CD4-positive, CD25-positive, alpha-beta regulatory T cell (primary cell): ENCODE measurements at regions not wholly inside any gene's neighbourhood (a gene's known extent, or its start where the extent isn't known, plus 50 kb on each side); places are given as distances from the start of the nearest gene placed in this dataset.

Experiments
- ATAC-seq, 2 donors: fragments of 150-1000 bp; cut with Tn5 transposase; one replicate each; pipeline ENCODE4 v1.10.0; 2021; ENCODE audit warnings: low read depth in 2 of 2, moderate number of reproducible peaks in 2 of 2, moderate library complexity in 1 of 2
- DNase-seq, 3 donors: peaks; one replicate each; pipeline versions ENCODE4 v3.0.0 to v3.0.0-alpha.2; 2012 to 2022; ENCODE audit warnings: mixed read lengths in 1 of 3
- H3K27ac ChIP-seq: one replicate; pipeline ENCODE4 v1.7.0; 2013; ENCODE audit warnings: mild to moderate bottlenecking, low read length; ENCODE audit not compliant: insufficient read depth, poor library complexity, severe bottlenecking
- H3K27me3 ChIP-seq: one replicate; pipeline ENCODE4 v1.7.0; 2013; ENCODE audit warnings: low read length; ENCODE audit not compliant: control insufficient read depth, insufficient read depth
- H3K36me3 ChIP-seq: one replicate; pipeline ENCODE4 v1.7.0; 2013; ENCODE audit warnings: mild to moderate bottlenecking, low read length, moderate library complexity; ENCODE audit not compliant: control insufficient read depth, insufficient read depth
- H3K4me1 ChIP-seq: 2 replicates; pipeline ENCODE4 v1.7.0; 2013; ENCODE audit warnings: mild to moderate bottlenecking, low read length; ENCODE audit not compliant: insufficient read depth, control insufficient read depth, poor library complexity, severe bottlenecking
- H3K4me3 ChIP-seq: one replicate; pipeline ENCODE4 v1.7.0; 2013; ENCODE audit warnings: low read depth, mild to moderate bottlenecking, low read length, moderate library complexity
- H3K9me3 ChIP-seq, 2 experiments: 1 replicate in 1 of 2; 2 replicates in 1 of 2; pipeline ENCODE4 v1.7.0; 2013; ENCODE audit warnings: low read length in 2 of 2, mild to moderate bottlenecking in 1 of 2, moderate library complexity in 1 of 2; ENCODE audit not compliant: control insufficient read depth in 2 of 2
- H3K27ac Mint-ChIP-seq, 3 donors: one replicate each; pipeline ENCODE4 v1.8.0; 2020 to 2022; ENCODE audit warnings: mild to moderate bottlenecking in 3 of 3, mixed read lengths in 3 of 3, moderate library complexity in 2 of 3
- H3K27me3 Mint-ChIP-seq: one replicate; pipeline ENCODE4 v1.8.0; 2022; ENCODE audit warnings: mild to moderate bottlenecking, mixed read lengths
- H3K36me3 Mint-ChIP-seq: one replicate; pipeline ENCODE4 v1.8.0; 2020; ENCODE audit warnings: mixed read lengths
- H3K4me1 Mint-ChIP-seq, 4 donors: one replicate each; pipeline ENCODE4 v1.8.0; 2020 to 2022; ENCODE audit warnings: mixed read lengths in 4 of 4, mild to moderate bottlenecking in 1 of 4
- H3K4me3 Mint-ChIP-seq, 4 donors: one replicate each; pipeline ENCODE4 v1.8.0; 2020 to 2022; ENCODE audit warnings: mild to moderate bottlenecking in 4 of 4, mixed read lengths in 4 of 4, moderate library complexity in 3 of 4
- H3K9me3 Mint-ChIP-seq, 7 donors: one replicate each; pipeline ENCODE4 v1.8.0; 2020 to 2022; ENCODE audit warnings: mixed read lengths in 7 of 7, mild to moderate bottlenecking in 3 of 7, moderate library complexity in 2 of 7

DNA sequence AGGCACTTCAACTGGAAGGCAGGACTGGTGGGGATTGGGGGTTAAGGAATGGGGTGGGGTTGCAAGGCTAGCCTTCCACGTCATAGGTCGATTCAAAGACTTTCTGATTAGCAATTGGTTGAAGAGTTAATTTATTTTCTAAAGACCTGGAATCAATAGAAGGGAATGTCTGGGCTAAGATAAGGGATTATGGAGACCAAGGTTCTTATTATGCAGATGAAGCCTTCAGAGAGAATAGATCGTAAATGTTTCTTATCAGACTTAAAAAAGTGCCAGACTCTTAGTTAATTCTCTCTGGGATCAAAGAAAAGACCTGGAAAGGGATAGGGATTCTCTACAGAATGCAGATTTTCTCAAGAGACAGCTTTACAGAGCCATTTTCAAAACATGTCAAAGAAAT is 368.0 kb upstream of the DLGAP1 start:
- Histone ChIP-seq H3K4me1 (no peaks in the 10 kb centered on the region), H3K4me3 (no peak overlapping the region), H3K9me3 (no peaks in the 10 kb centered on the region), H3K27ac (no peak overlapping the region), H3K27me3 (no peaks in the 10 kb centered on the region), H3K36me3 (no peaks in the 10 kb centered on the region)
- DNase-seq: no peak
- no peaks in the 10 kb centered on the region for H3K27me3 Mint-ChIP-seq
- ATAC-seq: no peak
- H3K27ac Mint-ChIP-seq: no peak overlapping the region
- H3K9me3 Mint-ChIP-seq: peaks cover 0 to 23% (median 8%) of the 10 kb centered on the region in 7 donors
- no peaks in the 10 kb centered on the region for H3K4me1 Mint-ChIP-seq
- H3K4me3 Mint-ChIP-seq: no peak overlapping the region
- no peaks in the 10 kb centered on the region for H3K36me3 Mint-ChIP-seq

DNA sequence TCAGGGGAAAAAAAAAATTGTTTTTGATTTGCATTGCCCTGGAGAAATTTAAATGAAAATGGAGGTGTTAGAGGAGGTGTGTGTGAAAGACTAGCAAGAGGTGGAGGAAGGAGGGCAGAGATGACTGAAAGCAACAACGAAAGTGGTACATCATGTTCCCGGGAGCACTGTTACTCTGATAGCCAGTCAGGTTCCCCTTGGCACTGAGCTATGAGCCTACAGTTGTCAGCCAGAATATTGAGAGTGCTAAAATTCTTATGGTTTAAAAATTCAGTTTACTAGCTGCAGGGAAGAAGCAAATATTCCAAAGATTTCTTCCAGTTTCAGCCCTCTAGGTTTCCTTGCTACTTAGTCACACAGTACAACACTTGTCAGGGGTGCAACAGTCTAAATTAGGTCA is 366.7 kb upstream of the DLGAP1 start:
- H3K27me3 Mint-ChIP-seq: no peaks in the 10 kb centered on the region
- no peak overlapping the region for H3K4me3 Mint-ChIP-seq
- DNase-seq (no peak), ATAC-seq (no peak)
- H3K27ac Mint-ChIP-seq: no peak overlapping the region
- peaks cover 3 to 22% (median 11%) of the 10 kb centered on the region in 7 donors for H3K9me3 Mint-ChIP-seq
- no peak overlapping the region for H3K4me3 ChIP-seq
- no peaks in the 10 kb centered on the region for H3K36me3 Mint-ChIP-seq
- H3K4me1 Mint-ChIP-seq: no peaks in the 10 kb centered on the region
- no peaks in the 10 kb centered on the region for H3K4me1 ChIP-seq
- no peaks in the 10 kb centered on the region for H3K36me3 ChIP-seq
- no peak overlapping the region for H3K27ac ChIP-seq
- H3K27me3 ChIP-seq: no peaks in the 10 kb centered on the region
- H3K9me3 ChIP-seq: no peaks in the 10 kb centered on the region

DNA sequence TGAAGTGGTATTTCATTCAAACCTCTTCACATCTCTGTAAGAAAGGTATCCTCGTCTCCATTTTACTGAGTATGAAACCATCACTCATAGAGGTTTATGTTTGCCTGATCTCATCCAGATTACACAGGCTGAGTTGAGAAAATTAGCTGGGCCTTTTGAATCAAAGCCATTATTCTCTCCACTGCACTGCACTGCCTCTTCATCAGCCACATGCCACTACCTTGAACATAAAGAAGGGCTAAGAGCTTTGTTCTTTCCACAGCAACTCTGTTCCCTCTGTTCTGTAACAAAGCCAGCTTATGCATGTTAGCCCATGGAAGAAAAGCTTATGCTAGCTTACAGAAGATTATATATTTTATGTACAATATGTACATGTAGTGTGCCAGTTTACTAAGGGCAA is 362.6 kb upstream of the DLGAP1 start:
- DNase-seq (no peak), ATAC-seq (no peak)
- no peak overlapping the region for H3K27ac ChIP-seq
- H3K4me3 ChIP-seq: no peak overlapping the region
- H3K36me3 Mint-ChIP-seq: no peaks in the 10 kb centered on the region
- H3K4me1 Mint-ChIP-seq: no peaks in the 10 kb centered on the region
- peaks cover 4 to 16% (median 9%) of the 10 kb centered on the region in 7 donors for H3K9me3 Mint-ChIP-seq
- no peaks in the 10 kb centered on the region for H3K36me3 ChIP-seq
- no peaks in the 10 kb centered on the region for H3K27me3 ChIP-seq
- no peaks in the 10 kb centered on the region for H3K27me3 Mint-ChIP-seq
- peaks cover 0 to 4% of the 10 kb centered on the region in 2 experiments for H3K9me3 ChIP-seq
- no peak overlapping the region for H3K27ac Mint-ChIP-seq
- H3K4me3 Mint-ChIP-seq: no peak overlapping the region
- H3K4me1 ChIP-seq: no peaks in the 10 kb centered on the region

DNA sequence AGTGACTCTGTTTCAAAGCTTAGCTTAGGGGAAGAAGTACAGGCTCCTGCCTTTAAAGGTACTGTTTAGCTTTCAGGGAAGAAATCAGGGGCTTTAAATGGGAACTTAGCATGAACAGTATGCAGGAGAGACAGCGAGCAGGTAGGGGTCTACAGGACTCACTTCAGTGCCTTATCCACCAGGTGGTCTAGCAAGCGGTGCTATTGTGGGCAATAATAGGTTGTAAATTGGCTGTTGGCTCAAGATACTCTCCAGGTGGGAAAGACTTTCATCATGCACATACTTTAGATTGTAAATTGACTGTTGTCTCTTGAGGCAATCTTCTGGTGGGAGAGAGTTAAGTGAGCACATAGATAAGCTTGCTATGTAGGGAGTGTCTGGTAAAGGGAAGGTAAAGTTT is 358.6 kb upstream of the DLGAP1 start:
- Histone ChIP-seq H3K4me3 (no peak overlapping the region), H3K4me1 (no peaks in the 10 kb centered on the region), H3K27me3 (no peaks in the 10 kb centered on the region), H3K36me3 (no peaks in the 10 kb centered on the region), H3K27ac (no peak overlapping the region), H3K9me3 (peaks cover 0 to 4% of the 10 kb centered on the region in 2 experiments)
- no peaks in the 10 kb centered on the region for H3K36me3 Mint-ChIP-seq
- H3K27ac Mint-ChIP-seq: no peak overlapping the region
- no peaks in the 10 kb centered on the region for H3K27me3 Mint-ChIP-seq
- H3K4me1 Mint-ChIP-seq: no peaks in the 10 kb centered on the region
- H3K9me3 Mint-ChIP-seq: peaks cover 4 to 13% (median 9%) of the 10 kb centered on the region in 7 donors
- ATAC-seq (no peak), DNase-seq (no peak)
- H3K4me3 Mint-ChIP-seq: no peak overlapping the region

DNA sequence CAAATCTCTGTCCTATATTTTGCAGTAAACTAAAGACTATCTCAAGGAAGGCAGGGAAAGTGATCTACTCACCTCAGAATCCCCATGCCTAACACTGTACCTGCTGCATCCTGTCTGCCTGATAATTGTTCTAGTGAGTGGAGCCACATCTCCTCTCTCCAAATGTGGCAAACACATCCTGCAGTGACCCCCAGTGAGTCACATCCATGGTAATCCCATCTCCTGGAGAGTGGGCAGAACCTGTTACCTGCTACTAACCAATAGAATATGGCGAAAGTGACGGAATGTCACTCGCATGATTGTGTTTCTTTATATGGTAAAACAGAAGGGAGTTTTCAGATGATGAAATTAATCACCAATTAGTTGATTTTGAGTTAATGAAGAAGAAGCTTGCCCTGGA is 353.8 kb upstream of the DLGAP1 start:
- ATAC-seq (no peak), DNase-seq (no peak)
- Histone ChIP-seq H3K4me1 (no peaks in the 10 kb centered on the region), H3K27me3 (no peaks in the 10 kb centered on the region), H3K36me3 (no peaks in the 10 kb centered on the region), H3K9me3 (no peaks in the 10 kb centered on the region), H3K27ac (no peak overlapping the region), H3K4me3 (no peak overlapping the region)
- no peak overlapping the region for H3K27ac Mint-ChIP-seq
- H3K9me3 Mint-ChIP-seq: peaks cover 0 to 11% (median 3%) of the 10 kb centered on the region in 7 donors
- H3K27me3 Mint-ChIP-seq: peaks cover 4% of the 10 kb centered on the region
- no peaks in the 10 kb centered on the region for H3K36me3 Mint-ChIP-seq
- no peaks in the 10 kb centered on the region for H3K4me1 Mint-ChIP-seq
- no peak overlapping the region for H3K4me3 Mint-ChIP-seq

DNA sequence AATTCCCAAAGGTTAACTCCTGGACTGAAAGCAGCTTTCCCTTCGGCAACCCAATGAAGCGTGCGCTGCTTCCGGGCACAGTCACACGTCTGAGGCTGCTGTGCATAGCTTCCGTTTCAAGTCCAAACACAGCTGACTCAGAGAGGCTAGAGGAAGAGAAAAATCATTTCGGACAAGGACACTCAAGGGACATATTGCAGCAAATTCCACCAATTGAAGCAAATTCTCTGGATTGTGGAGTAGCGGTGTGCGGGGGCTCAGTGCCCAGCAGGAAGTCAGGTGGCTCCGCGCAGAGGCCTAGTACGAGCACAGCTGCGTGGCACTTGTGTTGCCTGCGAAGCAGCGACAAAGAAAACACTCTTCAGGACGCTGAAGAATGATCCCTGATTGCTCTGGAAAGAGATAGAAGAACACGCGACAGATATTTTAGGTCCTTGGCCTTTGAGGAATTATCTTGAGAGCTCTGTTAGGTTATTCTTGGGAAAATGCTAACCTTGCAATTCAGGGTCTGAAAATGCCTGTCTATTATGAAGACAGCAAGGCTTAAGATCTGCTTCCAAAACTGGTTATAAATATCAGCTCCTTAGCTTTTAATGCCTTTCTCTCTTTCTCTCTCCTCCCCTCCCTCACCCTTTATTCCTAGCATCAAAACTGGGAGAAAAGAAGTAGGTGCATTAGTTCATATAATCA is 352.6 kb upstream of the DLGAP1 start:
- Histone ChIP-seq H3K9me3 (no peaks in the 10 kb centered on the region), H3K4me3 (no peak overlapping the region), H3K27me3 (no peaks in the 10 kb centered on the region), H3K27ac (no peak overlapping the region), H3K36me3 (no peaks in the 10 kb centered on the region), H3K4me1 (no peaks in the 10 kb centered on the region)
- DNase-seq: no peak
- H3K9me3 Mint-ChIP-seq: peaks cover 0 to 15% (median 0%) of the 10 kb centered on the region in 7 donors
- H3K27me3 Mint-ChIP-seq: peaks cover 4% of the 10 kb centered on the region
- H3K27ac Mint-ChIP-seq: no peak overlapping the region
- H3K4me1 Mint-ChIP-seq: no peaks in the 10 kb centered on the region
- ATAC-seq: no peak
- H3K4me3 Mint-ChIP-seq: no peak overlapping the region
- H3K36me3 Mint-ChIP-seq: no peaks in the 10 kb centered on the region

DNA sequence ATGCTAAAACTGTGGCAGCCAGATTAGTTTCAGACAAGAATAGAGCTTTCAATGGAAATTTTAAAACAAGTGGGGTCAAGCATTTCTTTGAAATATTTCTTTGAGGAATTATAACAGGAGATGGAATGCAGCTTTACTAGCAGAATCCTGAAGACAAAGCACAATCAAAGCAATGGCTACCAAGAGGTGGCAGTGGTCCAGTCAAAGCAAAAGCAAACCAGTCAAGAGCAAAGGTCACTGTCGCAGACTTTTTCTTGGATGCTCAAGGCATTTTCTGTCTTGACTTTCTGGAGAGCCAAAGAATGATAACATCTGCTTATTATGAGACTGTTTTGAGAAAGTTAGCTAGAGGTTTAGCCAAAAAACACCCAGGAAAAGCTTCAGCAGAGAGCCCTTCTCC is 351.2 kb upstream of the DLGAP1 start:
- no peaks in the 10 kb centered on the region for H3K9me3 ChIP-seq
- no peaks in the 10 kb centered on the region for H3K36me3 ChIP-seq
- peaks cover 0 to 15% (median 5%) of the 10 kb centered on the region in 7 donors for H3K9me3 Mint-ChIP-seq
- no peak overlapping the region for H3K27ac Mint-ChIP-seq
- no peak for DNase-seq
- no peak overlapping the region for H3K27ac ChIP-seq
- peaks cover 4% of the 10 kb centered on the region for H3K27me3 Mint-ChIP-seq
- no peaks in the 10 kb centered on the region for H3K4me1 ChIP-seq
- no peak overlapping the region for H3K4me3 ChIP-seq
- H3K27me3 ChIP-seq: no peaks in the 10 kb centered on the region
- no peak for ATAC-seq
- H3K4me3 Mint-ChIP-seq: no peak overlapping the region
- H3K4me1 Mint-ChIP-seq: no peaks in the 10 kb centered on the region
- H3K36me3 Mint-ChIP-seq: no peaks in the 10 kb centered on the region

DNA sequence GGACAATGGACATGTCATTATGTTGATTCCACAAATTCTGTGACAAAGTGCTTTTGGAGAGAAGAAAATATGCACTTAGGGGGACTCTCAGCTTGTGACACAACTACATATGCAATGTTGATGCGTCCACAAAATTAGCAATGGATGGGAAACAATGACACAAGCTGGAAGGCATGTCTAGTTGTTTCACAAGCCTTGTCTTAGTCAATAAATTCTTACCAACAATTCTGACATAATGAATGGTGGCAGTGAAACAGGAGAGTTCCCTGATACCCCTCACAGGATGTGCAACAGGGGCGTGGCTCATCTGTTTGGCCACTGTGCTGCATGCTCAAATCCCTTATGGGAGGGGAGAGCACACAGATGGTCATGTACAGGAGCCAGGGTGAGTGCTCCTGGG is 347.2 kb upstream of the DLGAP1 start:
- Histone ChIP-seq H3K27ac (no peak overlapping the region), H3K36me3 (no peaks in the 10 kb centered on the region), H3K4me1 (no peaks in the 10 kb centered on the region), H3K9me3 (peaks cover 0 to 6% of the 10 kb centered on the region in 2 experiments), H3K4me3 (no peak overlapping the region), H3K27me3 (no peaks in the 10 kb centered on the region)
- DNase-seq (no peak), ATAC-seq (no peak)
- Mint-ChIP-seq H3K36me3 (no peaks in the 10 kb centered on the region), H3K27ac (no peak overlapping the region), H3K4me3 (no peak overlapping the region), H3K27me3 (peaks cover 4% of the 10 kb centered on the region), H3K9me3 (peaks cover 4 to 15% (median 8%) of the 10 kb centered on the region in 7 donors), H3K4me1 (no peaks in the 10 kb centered on the region)
